ENCODE measurements at regions not wholly inside any gene's neighbourhood (a gene's known extent, or its start where the extent isn't known, plus 50 kb on each side); places are given as distances from the start of the nearest gene placed in this dataset.
"Not testable (repeated sequence)": the region's sequence is repeated elsewhere in the genome, so short reads cannot be mapped to it uniquely, and the experiment has no call there.

DNA sequence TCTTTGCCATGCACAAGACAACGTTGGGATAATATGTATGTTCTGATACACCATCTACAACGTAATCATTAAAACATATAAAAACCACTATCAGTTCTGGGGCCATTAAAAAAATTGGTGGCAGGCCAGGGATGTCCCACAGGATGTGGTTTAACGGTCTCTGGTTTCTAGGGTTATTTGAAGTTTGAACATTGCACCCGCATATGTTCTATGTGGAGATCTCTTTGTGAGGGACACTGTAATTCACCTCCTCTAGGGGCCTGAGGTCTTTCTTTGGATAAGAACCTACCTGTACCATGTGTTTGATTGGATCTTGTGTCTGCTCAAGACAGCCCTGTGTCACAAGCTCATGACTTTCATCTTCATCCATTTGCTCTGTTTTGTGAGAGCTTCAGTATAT is 73.2 kb downstream of the GGTLC2 start:
- no peak for ATAC-seq

DNA sequence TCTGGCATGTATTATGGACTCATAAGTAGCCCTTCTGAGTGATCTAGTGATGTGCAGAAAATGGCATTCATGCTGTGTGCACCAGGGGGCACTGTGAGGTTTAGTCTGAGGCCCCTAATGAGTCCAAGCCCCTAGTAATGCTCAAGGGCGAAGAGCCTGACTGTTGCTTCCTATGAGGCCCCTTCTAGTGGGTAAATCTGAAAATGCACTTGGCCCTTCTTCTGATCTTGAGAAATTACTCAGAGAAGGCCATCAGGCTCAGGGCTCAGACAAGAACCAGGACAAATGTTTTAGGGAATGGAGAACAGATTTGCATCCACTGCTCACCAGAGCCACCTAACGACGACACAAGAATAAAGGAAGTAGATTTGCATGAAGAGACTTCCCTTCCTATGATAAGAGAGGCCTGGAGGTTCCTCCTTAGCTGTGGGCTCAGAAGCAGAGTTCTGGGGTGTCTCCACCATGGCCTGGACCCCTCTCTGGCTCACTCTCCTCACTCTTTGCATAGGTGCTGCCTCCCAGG is 75.8 kb downstream of the GGTLC2 start:
- ATAC-seq, result peak in 1 of 2 donors; percentile 36

DNA sequence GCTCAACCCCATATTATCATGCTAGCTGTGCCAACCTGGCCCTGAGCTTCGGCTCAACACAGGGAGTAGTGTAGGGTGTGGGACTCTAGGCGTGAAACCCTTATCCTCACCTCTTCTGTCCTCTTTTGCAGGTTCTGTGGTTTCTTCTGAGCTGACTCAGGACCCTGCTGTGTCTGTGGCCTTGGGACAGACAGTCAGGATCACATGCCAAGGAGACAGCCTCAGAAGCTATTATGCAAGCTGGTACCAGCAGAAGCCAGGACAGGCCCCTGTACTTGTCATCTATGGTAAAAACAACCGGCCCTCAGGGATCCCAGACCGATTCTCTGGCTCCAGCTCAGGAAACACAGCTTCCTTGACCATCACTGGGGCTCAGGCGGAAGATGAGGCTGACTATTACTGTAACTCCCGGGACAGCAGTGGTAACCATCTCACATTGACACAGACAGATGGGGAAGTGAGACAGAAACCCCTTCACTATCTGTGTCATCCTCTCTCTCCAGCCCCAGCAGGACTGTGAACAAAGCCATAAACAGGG is 76.4 kb downstream of the GGTLC2 start:
- ATAC-seq, result peak; percentile 29 to 48

DNA sequence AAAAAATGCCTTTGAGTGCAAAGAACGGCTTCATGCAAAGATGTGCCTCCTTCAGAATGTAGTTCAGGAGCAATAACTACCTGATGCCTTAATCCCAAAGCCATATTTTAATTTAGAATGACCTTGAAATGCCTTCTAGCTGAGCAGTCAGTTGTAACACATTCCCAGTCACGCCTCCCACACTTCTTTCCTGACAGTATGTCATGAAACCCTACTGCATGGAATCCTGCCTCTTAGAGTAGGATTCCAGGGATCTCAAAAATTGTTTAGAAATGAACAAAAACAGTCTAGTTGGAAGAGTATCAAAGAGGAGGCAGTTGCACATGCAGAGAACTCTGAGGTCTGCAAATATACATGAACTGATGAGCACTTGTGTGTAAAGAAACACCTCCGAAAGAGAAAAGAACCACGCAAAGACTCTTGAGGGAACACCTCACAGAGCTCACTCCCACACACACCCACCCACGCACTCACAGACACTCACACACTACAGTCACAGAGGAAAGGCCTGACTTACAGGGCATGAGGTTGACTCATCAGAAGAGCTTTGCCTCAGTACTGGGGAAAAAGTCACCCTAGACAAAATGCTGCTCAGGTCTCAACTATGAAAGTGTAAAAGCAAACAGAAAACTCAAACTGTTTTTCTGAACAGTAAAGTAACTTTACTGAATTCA is 77.4 kb downstream of the GGTLC2 start:
- ATAC-seq, result peak; percentile 80 to 87

DNA sequence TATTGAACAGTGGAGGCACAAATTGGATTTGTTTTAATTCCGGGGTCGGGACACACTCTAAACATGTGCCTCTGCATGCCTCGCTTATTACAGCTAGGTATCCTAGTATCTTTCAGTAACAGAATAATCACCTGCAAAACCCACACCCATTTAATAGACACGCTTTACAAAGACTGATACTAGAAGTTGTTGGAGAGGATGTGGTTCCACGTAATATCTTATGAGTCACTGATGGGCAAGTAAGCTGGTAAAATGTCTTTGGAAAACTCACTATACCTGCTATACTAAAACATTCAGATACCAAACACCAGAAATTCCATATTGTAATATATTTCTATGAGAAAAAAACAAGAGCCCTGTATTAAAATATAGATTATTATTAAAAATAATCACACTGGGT is 84.0 kb downstream of the GGTLC2 start:
- ATAC-seq, result no peak

DNA sequence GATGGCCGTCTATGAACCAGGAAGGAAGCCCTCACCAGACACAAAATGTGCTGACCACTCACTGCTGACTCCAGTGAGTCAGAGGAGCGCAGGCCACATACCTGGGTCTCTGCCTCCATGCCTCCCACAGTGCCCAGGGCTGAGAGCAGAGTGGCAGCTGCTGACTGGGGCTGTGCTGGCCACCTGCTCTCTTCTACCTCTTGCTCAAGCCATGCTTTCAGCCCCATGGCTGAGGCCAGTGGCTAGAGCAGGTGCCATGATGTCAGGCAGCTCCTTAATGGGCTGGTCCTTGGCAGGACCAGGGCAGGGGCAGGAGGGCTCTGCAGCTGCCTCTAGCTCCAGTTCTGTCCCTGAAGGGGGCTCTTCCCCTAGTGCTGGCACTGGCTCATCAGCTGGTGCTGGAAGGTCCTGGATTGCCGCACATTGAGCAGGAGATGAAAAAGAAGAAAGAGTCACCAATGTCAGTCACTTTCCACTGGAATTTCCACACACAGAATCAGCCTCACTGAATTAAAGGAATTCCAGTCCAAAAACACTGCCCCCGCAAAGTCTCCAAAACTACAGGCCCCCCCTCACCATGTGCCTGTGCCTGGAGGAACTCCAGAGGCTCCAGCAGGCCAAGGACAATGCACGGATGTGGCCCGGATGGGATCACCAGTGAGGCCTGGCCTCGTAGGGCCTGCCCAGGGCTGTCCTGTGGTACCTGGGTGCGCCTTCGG is 86.4 kb downstream of the GGTLC2 start:
- ATAC-seq, result no peak

DNA sequence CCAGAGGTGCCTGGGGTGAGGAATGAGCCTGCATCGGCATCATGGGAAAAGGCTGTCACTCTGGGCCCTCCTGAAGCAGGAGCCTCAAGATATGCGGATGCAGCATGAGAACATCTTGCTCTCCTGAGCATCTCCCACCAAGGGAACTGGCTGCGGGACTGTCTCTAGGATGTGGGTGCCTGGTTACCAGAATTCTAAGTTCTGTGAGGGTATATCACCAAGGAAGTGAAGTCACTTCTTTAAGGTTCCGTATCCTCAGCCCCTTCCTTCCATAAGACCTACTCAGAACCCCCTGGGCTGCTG is 86.9 kb downstream of the GGTLC2 start:
- ATAC-seq, result no peak

DNA sequence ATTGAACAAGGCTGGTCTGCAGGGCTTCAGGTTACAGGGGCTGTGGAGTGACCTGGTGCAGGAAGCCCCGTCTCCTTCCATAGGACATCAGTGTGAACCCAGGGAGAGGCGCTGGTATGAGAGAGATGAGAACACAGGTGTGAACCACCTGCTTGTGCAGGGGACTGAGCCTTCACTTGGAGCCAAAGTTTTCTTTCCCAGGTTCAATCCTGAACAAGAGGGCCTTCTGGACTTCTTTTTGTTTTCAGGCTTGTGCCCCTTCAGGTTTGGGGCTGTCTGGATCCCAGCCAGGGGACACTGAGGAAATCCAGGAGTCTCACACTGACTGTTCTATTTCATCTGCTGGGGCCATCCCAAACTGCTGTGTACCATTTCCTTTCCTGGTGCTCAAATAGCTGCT is 88.6 kb downstream of the GGTLC2 start:
- not testable (repeated sequence) for ATAC-seq

DNA sequence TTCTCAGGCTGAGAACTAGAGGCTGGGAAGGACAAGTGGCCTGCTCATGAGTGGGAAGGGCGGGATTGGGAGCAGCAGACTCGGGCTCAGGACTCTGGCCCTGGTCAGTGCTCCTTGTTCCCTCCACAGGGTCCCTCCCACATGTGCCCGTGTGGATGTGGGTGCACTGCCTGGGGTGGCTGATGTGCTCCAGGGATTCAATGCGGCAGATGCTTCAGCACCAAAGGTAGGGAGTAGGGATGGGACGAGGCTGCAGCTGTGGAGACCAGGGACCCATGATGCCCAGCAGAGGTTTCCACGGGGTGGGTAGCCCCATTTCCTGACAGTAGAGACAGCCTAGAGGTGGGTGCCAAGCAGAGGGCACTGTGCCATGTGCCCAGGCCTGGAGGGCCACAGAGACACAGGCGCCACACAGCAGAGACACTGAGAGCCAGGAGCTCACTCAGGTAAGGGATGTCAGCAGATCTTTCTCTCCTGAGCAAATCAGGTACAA is 89.5 kb downstream of the GGTLC2 start:
- no peak for ATAC-seq

DNA sequence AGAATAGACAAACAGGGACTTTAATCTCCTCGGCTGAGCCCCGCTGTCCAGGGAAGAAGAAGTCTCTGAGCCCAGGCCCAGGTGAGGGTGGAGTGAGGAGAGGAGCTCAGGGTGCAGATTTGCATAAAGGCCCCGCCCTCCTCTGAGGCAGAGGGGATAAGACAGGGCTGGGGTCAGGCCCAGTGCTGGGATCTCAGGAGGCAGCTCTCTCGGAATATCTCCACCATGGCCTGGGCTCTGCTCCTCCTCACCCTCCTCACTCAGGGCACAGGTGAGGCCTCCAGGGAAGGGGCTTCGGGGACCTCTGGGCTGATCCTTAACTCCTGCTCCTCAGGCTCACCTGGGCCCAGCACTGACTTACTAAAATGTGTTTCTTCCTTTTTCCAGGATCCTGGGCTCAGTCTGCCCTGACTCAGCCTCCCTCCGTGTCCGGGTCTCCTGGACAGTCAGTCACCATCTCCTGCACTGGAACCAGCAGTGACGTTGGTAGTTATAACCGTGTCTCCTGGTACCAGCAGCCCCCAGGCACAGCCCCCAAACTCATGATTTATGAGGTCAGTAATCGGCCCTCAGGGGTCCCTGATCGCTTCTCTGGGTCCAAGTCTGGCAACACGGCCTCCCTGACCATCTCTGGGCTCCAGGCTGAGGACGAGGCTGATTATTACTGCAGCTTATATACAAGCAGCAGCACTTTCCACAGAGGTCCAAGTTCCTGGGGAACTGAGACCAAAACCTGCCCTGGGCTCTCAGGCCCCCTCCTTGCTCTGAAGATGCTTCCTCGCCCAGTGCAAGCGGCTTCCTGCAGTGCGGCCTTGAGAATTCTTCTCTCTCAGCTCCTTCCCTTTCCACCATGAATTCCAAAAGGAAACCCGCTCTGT is 90.2 kb downstream of the GGTLC2 start:
- not testable (repeated sequence) for ATAC-seq

DNA sequence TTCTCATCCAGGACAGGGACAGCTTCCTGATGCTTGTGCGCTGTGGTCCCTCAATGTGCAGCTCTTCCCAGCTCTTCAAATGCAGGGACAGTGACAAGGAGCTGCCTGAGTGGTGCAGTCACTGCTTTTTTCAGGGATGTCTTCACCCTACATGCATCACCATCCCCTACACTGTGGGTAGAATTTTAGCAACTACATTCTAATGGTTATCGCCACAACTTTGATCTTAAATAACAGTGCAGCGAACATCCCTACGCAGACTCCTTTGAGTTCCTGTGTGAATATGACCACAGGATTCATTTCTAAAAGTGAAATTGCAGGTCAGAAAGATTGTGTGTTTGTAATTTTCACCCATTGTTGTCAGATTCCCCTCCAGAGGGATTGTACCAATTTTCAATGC is 90.9 kb downstream of the GGTLC2 start:
- ATAC-seq, result not testable (repeated sequence)

DNA sequence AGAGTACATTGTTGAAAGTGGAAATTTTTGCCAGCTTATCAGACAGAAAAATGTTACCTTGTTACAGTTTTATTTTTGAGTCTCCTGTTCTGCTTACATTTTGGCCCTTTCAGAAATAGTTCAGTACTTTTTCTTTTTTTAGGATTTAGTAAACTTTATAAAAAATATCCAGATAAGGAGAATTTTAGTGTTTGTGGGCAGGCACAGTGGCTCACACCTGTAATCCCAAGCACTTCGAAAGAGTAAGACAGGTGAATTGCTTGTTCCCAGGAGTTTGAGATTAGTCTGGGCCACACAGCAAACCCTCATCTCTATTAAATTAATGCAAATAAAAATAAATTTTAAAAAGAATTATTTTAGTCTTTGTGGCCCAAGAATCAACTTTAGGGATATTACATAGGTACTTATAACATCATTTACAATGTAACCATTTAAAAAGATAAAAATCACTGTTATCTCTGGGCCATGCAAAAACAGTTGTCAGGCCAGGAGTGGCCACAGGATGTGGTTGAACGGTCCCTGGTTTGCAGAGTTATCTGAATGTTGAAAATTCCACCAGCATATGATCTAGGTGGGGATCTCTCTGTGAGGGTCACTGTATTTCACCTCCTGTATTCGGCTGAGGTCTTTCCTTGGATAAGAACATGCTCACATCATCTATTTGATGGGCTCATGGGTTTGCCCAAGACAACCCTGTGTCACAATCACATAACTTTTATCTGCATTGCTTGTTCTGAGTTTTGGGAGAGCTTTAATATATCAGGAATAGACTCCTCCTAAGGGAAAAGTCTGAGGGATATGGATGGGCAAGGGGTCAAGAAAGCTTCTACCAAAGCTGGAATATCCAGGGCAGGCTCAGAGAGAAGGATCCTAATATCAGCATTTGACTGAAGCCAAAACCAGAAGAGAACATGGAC is 91.5 kb downstream of the GGTLC2 start:
- ATAC-seq, result no peak

DNA sequence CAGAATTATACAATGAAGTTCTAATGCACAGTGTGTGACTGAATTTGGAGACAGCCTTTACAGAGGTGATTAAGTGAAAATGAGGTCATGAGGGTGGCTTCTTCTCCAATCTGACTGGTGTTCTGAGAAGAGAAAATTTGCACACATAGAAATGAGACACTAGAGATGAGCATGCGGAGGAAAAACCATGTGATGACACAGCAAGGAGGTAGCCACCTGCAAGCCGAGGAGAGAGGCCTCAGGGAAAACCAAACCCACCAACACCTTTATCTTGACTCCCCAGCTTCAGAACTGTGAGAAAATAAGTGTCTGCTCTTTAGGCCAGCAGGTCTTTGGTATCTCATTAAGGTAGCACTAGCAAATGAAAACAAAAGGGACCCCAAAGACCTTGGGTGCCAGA is 93.2 kb downstream of the GGTLC2 start:
- ATAC-seq, result no peak

DNA sequence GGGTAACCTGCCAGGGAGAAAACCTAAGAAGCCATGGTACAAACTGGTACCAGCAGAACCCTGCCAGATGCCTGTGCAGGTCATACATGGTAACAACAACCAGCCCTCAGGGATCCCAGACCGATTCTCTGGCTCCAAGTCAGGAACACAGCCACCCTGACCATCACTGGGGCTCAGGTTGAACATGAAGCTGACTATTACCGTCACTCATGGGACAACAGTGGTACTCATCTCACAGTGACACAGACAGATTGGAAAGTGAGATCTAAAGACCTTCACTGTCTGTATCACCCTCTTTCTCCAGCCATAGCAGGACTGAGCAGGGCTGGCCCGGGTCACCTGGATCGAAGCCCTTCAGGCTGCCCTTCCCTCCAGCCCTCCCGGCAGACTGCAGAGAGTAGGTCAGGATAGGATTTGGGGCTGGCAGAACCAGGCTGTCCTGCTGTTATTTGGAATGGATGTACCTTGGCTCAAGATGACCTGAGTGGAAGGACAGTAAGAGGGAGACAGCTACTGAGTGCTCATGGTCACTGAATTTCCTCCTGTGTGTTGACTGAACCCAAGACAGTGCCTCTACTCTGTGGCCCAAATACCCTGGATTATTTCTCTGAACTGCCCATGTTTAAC is 94.7 kb downstream of the GGTLC2 start:
- no peak for ATAC-seq

DNA sequence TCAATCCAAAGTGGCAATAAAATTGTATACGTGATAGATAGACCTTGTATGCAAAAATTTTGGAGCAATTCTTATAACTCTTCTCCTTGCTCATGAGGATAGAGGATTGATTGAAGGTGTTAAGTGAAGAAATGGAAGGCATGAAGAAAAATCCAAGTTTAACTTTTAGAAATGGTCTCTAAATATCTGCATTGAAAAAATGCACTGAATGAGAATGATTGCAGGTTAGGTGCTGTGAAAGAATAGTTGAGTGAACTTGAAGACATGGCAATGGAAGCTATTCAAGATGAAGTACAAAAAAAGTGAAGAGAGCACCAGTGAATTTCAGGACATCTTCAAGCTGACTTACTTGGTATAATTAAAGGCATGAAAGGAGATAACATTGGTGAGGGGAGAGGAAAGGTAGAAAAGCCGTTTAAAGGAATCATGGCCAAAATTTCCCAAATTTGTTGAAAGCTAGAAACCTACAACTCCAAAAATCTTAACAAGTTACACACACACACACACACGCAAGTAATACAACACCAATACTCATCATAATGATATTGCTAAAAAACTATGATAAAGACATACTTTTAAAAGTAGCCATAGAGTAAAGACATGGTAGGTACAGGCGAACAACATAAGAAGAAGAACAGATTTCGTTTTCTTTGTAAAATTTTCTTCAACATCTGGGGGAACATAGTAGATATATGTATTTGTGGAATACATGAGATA is 96.3 kb downstream of the GGTLC2 start:
- ATAC-seq, result no peak

DNA sequence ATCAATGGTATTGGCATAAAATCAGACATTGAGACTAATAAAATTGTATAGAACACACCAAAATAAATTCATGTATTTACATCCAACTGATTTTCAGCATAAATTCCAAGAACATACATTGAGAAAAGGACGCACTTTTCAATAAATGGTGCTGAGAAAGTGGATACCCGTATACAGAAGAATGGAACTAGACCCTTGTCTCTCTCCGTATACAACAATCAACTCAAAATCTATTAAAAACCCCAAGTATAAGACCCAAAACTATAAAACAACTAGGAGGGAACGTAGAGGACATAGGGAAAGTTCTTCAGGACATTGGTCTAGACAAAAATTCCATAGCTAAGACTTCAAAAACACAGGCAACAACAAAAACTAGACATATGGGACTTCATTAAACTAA is 97.4 kb downstream of the GGTLC2 start:
- ATAC-seq, result no peak

DNA sequence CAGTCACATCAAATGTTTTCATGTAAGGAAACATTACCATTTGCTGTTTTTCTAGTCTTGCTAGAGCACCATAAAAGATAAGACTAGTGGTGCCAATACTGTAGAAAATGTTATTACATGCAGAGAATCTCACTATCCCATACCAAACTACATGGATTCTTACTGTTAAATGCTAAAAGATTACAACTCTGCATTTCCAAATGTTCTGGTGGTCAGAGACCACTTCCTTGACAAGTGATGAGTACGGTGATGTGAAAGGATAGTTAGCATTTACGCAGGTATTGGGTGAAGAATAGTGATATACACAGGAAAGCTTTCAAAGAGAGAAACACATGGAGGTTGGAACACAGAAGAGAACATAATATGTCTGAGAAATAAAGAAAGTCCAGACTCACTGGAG is 98.2 kb downstream of the GGTLC2 start:
- ATAC-seq, result no peak

DNA sequence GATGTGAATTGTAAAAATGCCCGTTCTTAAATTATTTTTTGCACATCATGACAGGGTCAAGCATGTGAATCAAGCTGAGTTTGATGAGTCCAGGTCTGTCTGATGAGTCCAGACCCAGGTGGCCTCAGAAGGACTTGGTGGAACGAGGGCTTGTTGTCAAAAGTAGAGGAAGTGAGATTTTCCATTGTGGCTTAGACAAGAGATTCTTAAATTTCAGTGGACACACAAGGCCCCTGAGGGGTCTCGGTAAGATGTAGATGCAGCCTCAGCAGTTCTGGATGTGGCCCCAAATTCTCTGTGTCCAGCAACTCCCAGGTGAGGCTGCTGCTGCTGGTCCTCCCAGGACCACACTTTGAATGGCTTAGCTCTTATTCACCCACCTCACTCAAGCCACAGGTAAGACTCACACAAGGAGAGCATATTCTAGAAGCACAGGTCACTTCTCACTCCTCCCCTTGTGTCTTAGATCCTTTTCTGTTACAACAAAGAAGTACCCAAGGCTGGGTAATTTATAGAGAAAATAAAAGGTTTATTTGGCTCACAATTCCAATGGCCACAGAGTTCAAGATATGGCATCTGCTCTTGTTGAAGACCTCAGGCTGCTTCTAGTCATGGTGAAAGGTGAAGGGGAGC is 98.8 kb downstream of the GGTLC2 start:
- no peak for ATAC-seq

DNA sequence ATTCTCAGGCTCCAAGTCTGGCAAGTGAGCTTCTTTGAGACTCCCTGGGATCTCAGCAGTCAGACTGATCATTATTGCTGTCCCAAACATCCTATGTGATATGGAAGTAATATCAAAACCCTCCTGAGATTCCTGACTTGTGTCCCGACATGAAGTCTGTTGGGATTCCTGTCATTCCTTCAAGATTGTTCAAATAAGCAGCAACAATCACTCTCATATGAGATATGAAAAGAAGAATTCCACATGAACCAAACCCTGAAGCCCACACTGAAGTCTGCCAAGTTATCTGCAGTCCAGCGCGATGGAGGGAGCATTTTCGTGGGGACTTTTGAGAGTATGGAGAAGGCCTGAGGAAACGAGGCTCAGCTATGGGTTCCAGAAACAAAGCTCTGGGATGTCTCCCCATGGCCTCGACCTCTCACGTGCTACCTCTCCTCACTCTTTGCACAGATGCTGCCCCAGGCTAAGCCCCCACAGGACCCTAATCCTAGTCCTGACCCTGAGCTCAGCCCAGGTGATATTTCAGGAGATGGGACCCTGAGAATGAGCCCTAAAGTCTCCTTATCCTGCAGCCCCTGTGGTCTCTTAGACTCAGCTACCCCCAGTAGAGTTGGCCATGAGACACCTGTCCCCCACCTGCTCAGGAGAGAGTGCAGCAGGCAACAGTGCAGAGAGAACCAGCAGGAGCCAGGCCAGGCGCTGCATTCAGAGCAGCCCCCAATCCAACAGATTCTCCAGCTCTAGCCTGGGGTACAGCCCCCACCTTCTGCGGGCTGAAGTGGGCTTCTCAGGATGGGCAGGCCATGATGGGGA is 100.2 kb downstream of the GGTLC2 start:
- no peak for ATAC-seq

Data from activated CD4-positive, CD25-positive, alpha-beta regulatory T cell treated with anti-CD3 and anti-CD28 coated beads, Interleukin-2, amount 50 U/mL, for 24 hours (primary cell).